ENCODE measurements at regions not wholly inside any gene's neighbourhood (a gene's known extent, or its start where the extent isn't known, plus 50 kb on each side); places are given as distances from the start of the nearest gene placed in this dataset.

DNA sequence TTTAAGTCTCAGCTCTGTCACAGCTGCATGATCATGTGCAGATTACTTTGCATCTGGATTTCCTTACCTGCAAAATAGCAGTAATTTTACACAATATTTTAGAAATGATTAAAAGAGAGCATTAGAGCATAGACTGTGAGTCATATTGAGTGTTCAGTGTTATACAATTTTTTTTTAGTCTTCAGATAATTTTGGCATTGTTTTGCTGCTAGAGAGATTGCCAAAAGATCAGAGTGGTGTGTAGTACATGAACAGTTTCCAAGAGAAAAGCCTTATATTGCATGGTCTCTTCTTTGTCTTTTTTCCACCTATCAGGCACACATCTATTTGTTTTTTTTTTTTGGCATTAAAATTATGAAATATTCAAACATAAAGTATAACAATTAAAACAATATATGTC, 209.6 kb upstream of the TLL1 start:
- ATAC-seq: no peak
- no peak for TF ChIP-seq CTCF (IDR thresholded peaks at IDR 0.05)
- intact Hi-C loops (cut with DNase I): no loop called here

DNA sequence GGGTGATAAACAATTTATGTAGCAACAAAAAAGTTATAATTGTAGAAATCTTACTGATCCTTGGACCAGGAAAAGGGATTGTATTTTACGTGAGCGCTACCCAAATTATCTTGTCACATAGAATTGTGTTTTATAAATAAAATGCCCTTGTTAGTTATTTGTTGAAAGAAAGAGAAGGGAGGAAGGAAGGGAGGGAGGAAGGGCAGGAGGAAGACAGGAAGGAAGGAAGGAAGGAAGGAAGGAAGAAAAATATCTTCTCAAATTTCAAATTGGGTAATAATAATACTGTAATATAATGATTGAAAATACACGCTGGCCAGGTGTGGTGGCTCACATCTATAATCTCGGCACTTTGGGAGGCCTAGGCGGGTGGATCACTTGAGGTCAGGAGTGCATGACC, 206.2 kb upstream of the TLL1 start:
- no peaks in the 10 kb centered on the region for H3K9me3 ChIP-seq
- H3K36me3 ChIP-seq (ENCODE audit: insufficient read depth in 1 of 2, low read depth in 1 of 2): no peaks in the 10 kb centered on the region
- no peak overlapping the region for H3K4me3 ChIP-seq
- no peaks in the 10 kb centered on the region for H3K4me1 ChIP-seq
- ATAC-seq (no peak), DNase-seq (no peak)
- WGBS, 3 donors: 77 to 80% (median 79%) methylated on average over 5 of the region's 5 CpGs
- TF ChIP-seq CTCF (IDR thresholded peaks at IDR 0.05): no peak
- no peak overlapping the region for H3K27ac ChIP-seq
- H3K27me3 ChIP-seq (ENCODE audit: insufficient read depth in 3 of 3, low read length in 2 of 3): no peaks in the 10 kb centered on the region
- intact Hi-C loops (cut with DNase I): no loop called here

More for the DNA sequence above, 209.6 kb upstream of the TLL1 start:
- Histone ChIP-seq H3K27me3 (ENCODE audit: insufficient read depth in 3 of 3, low read length in 2 of 3) (no peaks in the 10 kb centered on the region), H3K36me3 (ENCODE audit: insufficient read depth in 1 of 2, low read depth in 1 of 2) (no peaks in the 10 kb centered on the region), H3K9me3 (no peaks in the 10 kb centered on the region), H3K27ac (no peak overlapping the region), H3K4me1 (no peaks in the 10 kb centered on the region), H3K4me3 (no peak overlapping the region)
- DNase-seq: no peak

DNA sequence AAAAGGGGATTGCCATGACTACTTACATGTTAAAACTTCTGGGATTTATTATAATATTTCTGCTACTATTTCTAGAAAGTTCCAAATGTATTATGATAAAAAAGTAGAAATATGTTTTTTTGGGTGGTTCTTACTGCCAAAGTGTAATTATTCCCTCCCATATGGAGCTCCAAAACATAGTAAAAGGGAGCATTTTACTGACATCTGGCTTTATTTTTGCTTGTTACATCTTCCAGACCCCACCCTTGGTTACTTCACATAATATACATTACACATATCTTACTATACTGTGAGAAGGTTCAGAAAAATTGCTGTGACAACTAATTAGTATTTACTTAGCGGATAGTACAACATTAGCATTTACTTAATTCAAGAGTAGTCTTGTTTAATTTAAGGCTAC, 205.1 kb upstream of the TLL1 start:
- ATAC-seq (no peak), DNase-seq (no peak)
- no peak for TF ChIP-seq CTCF (IDR thresholded peaks at IDR 0.05)
- no peak overlapping the region for H3K4me3 ChIP-seq
- H3K9me3 ChIP-seq: no peaks in the 10 kb centered on the region
- 98 to 100% (median 99%) methylated on average over 1 of the region's 1 CpG for WGBS, 3 donors
- no peaks in the 10 kb centered on the region for H3K36me3 ChIP-seq (ENCODE audit: insufficient read depth in 1 of 2, low read depth in 1 of 2)
- H3K27ac ChIP-seq: no peak overlapping the region
- H3K4me1 ChIP-seq: no peaks in the 10 kb centered on the region
- intact Hi-C loops (cut with DNase I): no loop called here
- H3K27me3 ChIP-seq (ENCODE audit: insufficient read depth in 3 of 3, low read length in 2 of 3): no peaks in the 10 kb centered on the region

GRCh38 chr4:165668694-165669093, 204.3 kb upstream of the TLL1 start:
- 58 to 72% (median 66%) methylated on average over 2 of the region's 2 CpGs for WGBS, 3 donors
- H3K9me3 ChIP-seq: no peaks in the 10 kb centered on the region
- no peak overlapping the region for H3K27ac ChIP-seq
- intact Hi-C loops (cut with DNase I): no loop called here
- H3K36me3 ChIP-seq (ENCODE audit: insufficient read depth in 1 of 2, low read depth in 1 of 2): no peaks in the 10 kb centered on the region
- H3K27me3 ChIP-seq (ENCODE audit: insufficient read depth in 3 of 3, low read length in 2 of 3): no peaks in the 10 kb centered on the region
- H3K4me1 ChIP-seq: no peaks in the 10 kb centered on the region
- ATAC-seq (no peak), DNase-seq (no peak)
- H3K4me3 ChIP-seq: no peak overlapping the region
- TF ChIP-seq CTCF (IDR thresholded peaks at IDR 0.05): no peak

- Histone ChIP-seq H3K27me3 (ENCODE audit: insufficient read depth in 3 of 3, low read length in 2 of 3) (no peaks in the 10 kb centered on the region), H3K4me1 (no peaks in the 10 kb centered on the region), H3K9me3 (no peaks in the 10 kb centered on the region), H3K27ac (no peak overlapping the region), H3K36me3 (ENCODE audit: insufficient read depth in 1 of 2, low read depth in 1 of 2) (no peaks in the 10 kb centered on the region), H3K4me3 (no peak overlapping the region)
- no peak for TF ChIP-seq CTCF (IDR thresholded peaks at IDR 0.05)
- DNase-seq: no peak
- intact Hi-C loops (cut with DNase I): no loop called here
- ATAC-seq: no peak
- WGBS, 3 donors: 72 to 81% (median 77%) methylated on average over 8 of the region's 8 CpGs
These were observed 196.0 kb upstream of the TLL1 start for GRCh38 chr4:165677081-165677480.

Data from psoas muscle (tissue), 7 donors.